GM12874 (cell line): ENCODE measurements at regions not wholly inside any gene's neighbourhood (a gene's known extent, or its start where the extent isn't known, plus 50 kb on each side); places are given as distances from the start of the nearest gene placed in this dataset.

Source experiments
- TF ChIP-seq, protein P1 (sequence below): IDR thresholded peaks from 2 replicates; pipeline ENCODE4 v1.5.1; 2011; ENCODE audit warnings: low read depth, mild to moderate bottlenecking, control low read depth, low read length, moderate library complexity; ENCODE audit not compliant: insufficient read depth

DNA sequence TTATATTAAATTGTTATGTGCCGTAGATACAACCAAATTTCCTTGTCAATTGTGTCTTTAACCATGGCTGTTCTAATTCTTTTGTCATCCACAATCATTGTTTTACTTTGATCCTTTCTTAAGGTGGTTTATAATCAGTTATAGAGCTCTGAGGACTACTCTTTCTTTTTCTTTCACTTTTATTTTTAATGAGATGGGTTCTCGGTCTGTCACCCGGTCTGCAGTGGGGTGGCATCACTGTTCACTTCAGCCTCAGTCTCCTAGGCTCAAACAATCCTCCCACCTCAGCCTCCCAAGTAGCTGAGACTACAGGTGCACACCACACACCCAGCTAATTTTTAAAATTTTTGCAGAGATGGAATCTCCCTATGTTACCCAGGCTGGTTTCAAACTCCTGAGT is 74.2 kb downstream of the ANXA2R start:
- TF ChIP-seq, protein P1, sequence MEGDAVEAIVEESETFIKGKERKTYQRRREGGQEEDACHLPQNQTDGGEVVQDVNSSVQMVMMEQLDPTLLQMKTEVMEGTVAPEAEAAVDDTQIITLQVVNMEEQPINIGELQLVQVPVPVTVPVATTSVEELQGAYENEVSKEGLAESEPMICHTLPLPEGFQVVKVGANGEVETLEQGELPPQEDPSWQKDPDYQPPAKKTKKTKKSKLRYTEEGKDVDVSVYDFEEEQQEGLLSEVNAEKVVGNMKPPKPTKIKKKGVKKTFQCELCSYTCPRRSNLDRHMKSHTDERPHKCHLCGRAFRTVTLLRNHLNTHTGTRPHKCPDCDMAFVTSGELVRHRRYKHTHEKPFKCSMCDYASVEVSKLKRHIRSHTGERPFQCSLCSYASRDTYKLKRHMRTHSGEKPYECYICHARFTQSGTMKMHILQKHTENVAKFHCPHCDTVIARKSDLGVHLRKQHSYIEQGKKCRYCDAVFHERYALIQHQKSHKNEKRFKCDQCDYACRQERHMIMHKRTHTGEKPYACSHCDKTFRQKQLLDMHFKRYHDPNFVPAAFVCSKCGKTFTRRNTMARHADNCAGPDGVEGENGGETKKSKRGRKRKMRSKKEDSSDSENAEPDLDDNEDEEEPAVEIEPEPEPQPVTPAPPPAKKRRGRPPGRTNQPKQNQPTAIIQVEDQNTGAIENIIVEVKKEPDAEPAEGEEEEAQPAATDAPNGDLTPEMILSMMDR, result no peak

DNA sequence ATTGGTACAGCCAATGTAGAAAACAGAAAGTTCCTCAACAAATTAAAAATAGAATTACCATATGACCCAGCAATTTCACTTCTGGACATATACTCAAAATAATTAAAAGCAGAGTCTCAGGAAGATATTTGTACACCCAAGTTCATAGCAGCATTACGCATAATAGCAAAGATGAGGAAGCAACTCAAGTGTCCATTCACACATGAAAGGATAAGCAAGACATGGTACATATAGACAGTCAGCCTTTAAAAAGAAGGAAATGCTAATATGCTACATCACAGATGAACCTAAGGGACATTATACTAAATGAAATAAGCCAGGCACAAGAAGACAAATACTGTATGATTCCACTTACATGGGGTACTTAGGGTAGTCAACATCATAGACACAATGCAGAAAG is 76.7 kb downstream of the ANXA2R start:
- TF ChIP-seq, protein P1, result no peak

- TF ChIP-seq, protein P1, result no peak
Measured at GRCh38 chr5:42962124-42962523, 78.0 kb downstream of the ANXA2R start.

GRCh38 chr5:42960506-42960905 is 79.6 kb downstream of the ANXA2R start:
- TF ChIP-seq, protein P1, result no peak

DNA sequence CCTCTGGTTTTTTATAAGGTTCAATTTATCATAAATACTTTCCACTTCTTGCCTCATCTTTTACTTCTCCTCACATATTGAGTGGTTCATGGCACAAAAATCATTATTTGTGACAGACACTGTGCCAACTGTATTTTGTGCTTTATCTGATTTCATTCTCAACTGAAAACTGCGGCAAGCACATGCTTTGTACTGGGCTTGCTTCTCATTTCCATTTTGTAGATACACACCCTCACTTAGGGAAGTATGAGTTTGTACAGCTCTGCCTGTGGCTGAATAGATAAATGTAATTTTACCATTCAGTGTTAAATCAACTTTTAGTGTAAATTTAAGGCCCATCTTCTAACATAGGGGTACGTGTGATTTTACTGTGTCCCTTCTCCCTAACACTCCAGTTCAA is 83.6 kb downstream of the ANXA2R start:
- TF ChIP-seq, protein P1, result no peak

- TF ChIP-seq, protein P1, result no peak
Measured at GRCh38 chr5:42953041-42953440, 87.1 kb downstream of the ANXA2R start.

DNA sequence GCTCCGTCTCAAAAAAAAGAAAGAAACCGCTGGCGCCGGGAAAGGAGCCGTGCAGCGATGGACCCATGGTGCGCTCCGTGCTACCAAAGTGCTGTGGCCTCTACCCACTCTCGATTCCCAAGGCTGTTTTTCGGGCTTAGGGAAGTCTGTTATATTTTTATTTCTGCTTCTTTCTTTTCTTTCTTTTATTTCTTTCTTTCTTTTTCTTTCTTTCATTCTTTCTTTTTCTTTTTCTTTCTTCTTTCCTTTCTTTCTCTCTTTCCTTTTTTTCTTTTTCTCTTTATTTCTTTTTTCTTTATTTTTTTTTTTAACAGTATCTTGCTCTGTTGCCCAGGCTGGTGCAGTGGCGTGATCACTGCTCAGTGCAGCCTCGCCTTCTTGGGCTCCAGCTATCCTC is 87.5 kb downstream of the ANXA2R start:
- TF ChIP-seq, protein P1, result no peak
